ENCODE measurements at regions not wholly inside any gene's neighbourhood (a gene's known extent, or its start where the extent isn't known, plus 50 kb on each side); places are given as distances from the start of the nearest gene placed in this dataset.

DNA sequence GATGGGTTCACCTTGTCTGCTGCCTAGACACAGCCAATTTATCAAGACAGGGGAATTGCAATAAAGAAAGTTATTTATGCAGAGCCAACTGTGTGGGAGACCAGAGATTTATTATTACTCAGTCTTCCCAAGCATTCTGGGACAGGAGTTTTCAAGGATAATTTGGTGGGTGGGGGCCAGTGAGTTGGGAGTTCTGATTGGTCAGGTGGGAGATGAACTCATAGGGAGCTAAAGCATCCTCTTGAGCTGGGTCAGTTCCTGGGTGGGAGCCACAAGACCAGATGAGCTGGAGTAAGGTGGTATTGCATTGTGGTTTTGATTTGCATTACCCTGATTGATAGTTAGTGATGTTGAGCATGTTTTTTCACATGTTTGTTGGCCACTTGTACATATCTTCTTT, 86.1 kb downstream of the PRKAB2 start:
- Mint-ChIP-seq H3K4me1 (peaks cover under 1% of the 10 kb centered on the region), H3K4me3 (no peak overlapping the region)
- TF ChIP-seq, protein P1, sequence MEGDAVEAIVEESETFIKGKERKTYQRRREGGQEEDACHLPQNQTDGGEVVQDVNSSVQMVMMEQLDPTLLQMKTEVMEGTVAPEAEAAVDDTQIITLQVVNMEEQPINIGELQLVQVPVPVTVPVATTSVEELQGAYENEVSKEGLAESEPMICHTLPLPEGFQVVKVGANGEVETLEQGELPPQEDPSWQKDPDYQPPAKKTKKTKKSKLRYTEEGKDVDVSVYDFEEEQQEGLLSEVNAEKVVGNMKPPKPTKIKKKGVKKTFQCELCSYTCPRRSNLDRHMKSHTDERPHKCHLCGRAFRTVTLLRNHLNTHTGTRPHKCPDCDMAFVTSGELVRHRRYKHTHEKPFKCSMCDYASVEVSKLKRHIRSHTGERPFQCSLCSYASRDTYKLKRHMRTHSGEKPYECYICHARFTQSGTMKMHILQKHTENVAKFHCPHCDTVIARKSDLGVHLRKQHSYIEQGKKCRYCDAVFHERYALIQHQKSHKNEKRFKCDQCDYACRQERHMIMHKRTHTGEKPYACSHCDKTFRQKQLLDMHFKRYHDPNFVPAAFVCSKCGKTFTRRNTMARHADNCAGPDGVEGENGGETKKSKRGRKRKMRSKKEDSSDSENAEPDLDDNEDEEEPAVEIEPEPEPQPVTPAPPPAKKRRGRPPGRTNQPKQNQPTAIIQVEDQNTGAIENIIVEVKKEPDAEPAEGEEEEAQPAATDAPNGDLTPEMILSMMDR (conservative IDR thresholded peaks at IDR 0.05): no peak

DNA sequence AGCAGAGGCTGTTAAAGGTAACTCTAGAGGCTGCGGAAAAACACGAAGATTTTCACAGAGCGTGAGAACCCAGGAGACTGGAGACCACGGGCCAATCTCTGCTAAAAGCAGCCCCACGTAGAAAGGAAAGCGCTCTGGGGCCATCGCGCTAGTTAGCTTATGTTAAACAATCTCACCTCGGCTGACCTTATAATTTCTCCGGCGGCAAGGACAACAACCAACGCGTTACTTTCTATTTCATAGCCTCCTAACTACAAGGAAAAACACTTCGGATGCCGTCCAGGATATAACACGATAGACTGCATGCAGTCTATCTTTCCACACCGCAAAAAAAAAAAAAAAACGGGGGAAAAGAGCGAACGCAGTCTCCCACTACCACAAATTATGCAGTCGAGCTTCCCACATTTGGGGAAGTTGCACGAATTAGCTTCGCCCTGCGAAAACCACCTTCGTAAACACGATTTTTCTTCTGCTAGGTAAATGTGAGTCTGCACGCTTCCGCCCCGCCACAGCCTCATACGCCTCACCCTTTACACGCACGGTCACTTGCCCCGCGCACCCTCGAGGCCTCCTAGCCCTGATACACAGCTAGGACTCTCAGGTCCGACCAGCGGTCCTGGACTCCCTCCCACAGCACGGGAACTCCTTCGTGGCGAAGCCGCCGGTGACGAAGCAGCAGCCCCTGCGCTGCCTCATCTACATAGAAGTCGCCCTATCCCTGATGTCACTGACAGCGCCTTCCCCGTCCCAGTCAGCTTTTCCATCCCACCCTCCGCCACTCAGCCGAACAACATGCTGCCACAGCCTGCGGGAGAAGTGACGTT, 87.8 kb downstream of the PRKAB2 start:
- WGBS, 2 experiments (ENCODE audit: insufficient coverage in 1 of 2, insufficient read length in 1 of 2): 0% methylated on average over 32 to 51 of the region's 51 CpGs
- H3K36me3 Mint-ChIP-seq (ENCODE audit: low read depth): no peaks in the 10 kb centered on the region
- H3K9me3 ChIP-seq (ENCODE audit: control insufficient read depth, low read length): peaks cover 5% of the 10 kb centered on the region

More for the DNA sequence above, 86.1 kb downstream of the PRKAB2 start:
- Histone ChIP-seq H3K36me3 (ENCODE audit: control insufficient read depth, insufficient read depth, low read length) (no peaks in the 10 kb centered on the region), H3K4me3 (ENCODE audit: low read length) (no peak overlapping the region), H3K27ac (ENCODE audit: low read depth, low read length) (no peak overlapping the region), H3K9me3 (ENCODE audit: control insufficient read depth, low read length) (peaks cover 15% of the 10 kb centered on the region), H3K9ac (ENCODE audit: extremely low read depth, low read length, poor library complexity, severe bottlenecking) (no peak overlapping the region), H3K4me1 (ENCODE audit: control insufficient read depth, insufficient read depth, low read length) (no peaks in the 10 kb centered on the region), H3K27me3 (ENCODE audit: control insufficient read depth, insufficient read depth, low read length, poor library complexity, severe bottlenecking) (peaks cover 37% of the 10 kb centered on the region)
- no peak overlapping the region for H3K27ac Mint-ChIP-seq
- peaks cover 34% of the 10 kb centered on the region for H3K27me3 Mint-ChIP-seq (ENCODE audit: insufficient read depth)
- DNase-seq: no peak
- H3K9me3 Mint-ChIP-seq: peaks cover 8% of the 10 kb centered on the region
- peaks cover 2% of the 10 kb centered on the region for H3K36me3 Mint-ChIP-seq (ENCODE audit: low read depth)

DNA sequence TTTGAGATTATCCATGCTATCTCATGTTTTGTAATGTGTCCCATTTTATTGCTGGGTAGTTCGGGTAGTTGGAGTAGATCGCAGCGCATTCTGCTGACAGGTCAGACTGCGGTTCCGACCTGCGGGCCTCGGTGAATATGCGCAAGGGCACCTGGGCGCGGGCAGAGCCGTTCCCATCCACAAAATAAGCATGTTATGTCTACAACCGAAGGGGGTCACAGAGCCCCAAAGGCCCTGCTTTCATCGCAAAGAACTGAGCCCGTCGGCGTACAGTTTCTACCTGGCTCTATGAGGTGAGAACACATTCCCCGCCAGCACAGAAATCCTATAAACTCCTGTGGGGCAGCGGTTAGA, 88.4 kb downstream of the PRKAB2 start:
- TF ChIP-seq, protein P1 (conservative IDR thresholded peaks at IDR 0.05): no peak
- peaks cover 10% of the 10 kb centered on the region for H3K4me1 Mint-ChIP-seq
- no peaks in the 10 kb centered on the region for H3K4me1 ChIP-seq (ENCODE audit: control insufficient read depth, insufficient read depth, low read length)
- H3K4me3 Mint-ChIP-seq: peak overlapping the region; percentile 83
- H3K27me3 Mint-ChIP-seq (ENCODE audit: insufficient read depth): peaks cover 56% of the 10 kb centered on the region
- DNase-seq: no peak
- no peaks in the 10 kb centered on the region for H3K36me3 Mint-ChIP-seq (ENCODE audit: low read depth)
- H3K27ac Mint-ChIP-seq: peak overlapping the region; percentile 100
- 7 to 14% methylated on average over 10 to 18 of the region's 18 CpGs for WGBS, 2 experiments (ENCODE audit: insufficient coverage in 1 of 2, insufficient read length in 1 of 2)
- peaks cover 10% of the 10 kb centered on the region for H3K9me3 Mint-ChIP-seq
- H3K9me3 ChIP-seq (ENCODE audit: control insufficient read depth, low read length): peaks cover 5% of the 10 kb centered on the region
- no peak overlapping the region for H3K27ac ChIP-seq (ENCODE audit: low read depth, low read length)
- H3K9ac ChIP-seq (ENCODE audit: extremely low read depth, low read length, poor library complexity, severe bottlenecking): no peak overlapping the region
- H3K27me3 ChIP-seq (ENCODE audit: control insufficient read depth, insufficient read depth, low read length, poor library complexity, severe bottlenecking): peaks cover 60% of the 10 kb centered on the region
- H3K36me3 ChIP-seq (ENCODE audit: control insufficient read depth, insufficient read depth, low read length): no peaks in the 10 kb centered on the region
- peak overlapping the region; percentile 89 for H3K4me3 ChIP-seq (ENCODE audit: low read length)

More for the DNA sequence above, 87.8 kb downstream of the PRKAB2 start:
- H3K27ac ChIP-seq (ENCODE audit: low read depth, low read length): peak overlapping the region; percentile 96
- H3K27me3 ChIP-seq (ENCODE audit: control insufficient read depth, insufficient read depth, low read length, poor library complexity, severe bottlenecking): peaks cover 54% of the 10 kb centered on the region
- peak overlapping the region; percentile 89 for H3K4me3 ChIP-seq (ENCODE audit: low read length)
- H3K36me3 ChIP-seq (ENCODE audit: control insufficient read depth, insufficient read depth, low read length): no peaks in the 10 kb centered on the region
- H3K4me1 ChIP-seq (ENCODE audit: control insufficient read depth, insufficient read depth, low read length): no peaks in the 10 kb centered on the region
- TF ChIP-seq, protein P1 (conservative IDR thresholded peaks at IDR 0.05): no peak
- peaks cover 6% of the 10 kb centered on the region for H3K4me1 Mint-ChIP-seq
- DNase-seq: peak; percentile 93
- H3K4me3 Mint-ChIP-seq: peak overlapping the region; percentile 83
- H3K27ac Mint-ChIP-seq: peak overlapping the region; percentile 100
- H3K9ac ChIP-seq (ENCODE audit: extremely low read depth, low read length, poor library complexity, severe bottlenecking): peak overlapping the region; percentile 98
- H3K9me3 Mint-ChIP-seq: peaks cover 5% of the 10 kb centered on the region
- peaks cover 50% of the 10 kb centered on the region for H3K27me3 Mint-ChIP-seq (ENCODE audit: insufficient read depth)

Data from endodermal cell (in vitro differentiated cells).